ENCODE measurements at regions not wholly inside any gene's neighbourhood (a gene's known extent, or its start where the extent isn't known, plus 50 kb on each side); places are given as distances from the start of the nearest gene placed in this dataset.

DNA sequence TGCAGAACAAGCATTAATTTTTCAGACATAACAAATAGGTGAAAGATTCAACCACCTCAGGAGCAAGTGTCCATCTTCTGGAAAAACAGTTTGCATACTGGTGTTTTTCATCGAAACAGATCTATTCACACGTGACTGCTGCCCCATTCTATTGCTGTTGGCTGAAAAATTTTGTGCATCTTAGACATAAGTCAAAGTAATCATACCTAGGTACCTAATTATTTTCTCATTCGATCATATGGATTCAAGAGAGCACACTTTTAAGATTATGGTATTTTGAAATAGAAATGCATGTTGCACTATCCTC lies 72.9 kb upstream of the CDH6 start:
- H3K36me3 Mint-ChIP-seq, result peaks cover 6% of the 10 kb centered on the region
- no peaks in the 10 kb centered on the region for H3K79me2 ChIP-seq (ENCODE audit: low read depth)
- H4K20me1 ChIP-seq (ENCODE audit: low read depth), result no peaks in the 10 kb centered on the region
- peaks cover 16% of the 10 kb centered on the region for H3K9me3 Mint-ChIP-seq
- DNase-seq (ENCODE audit: low spot score), result no peak
- H3K27ac Mint-ChIP-seq, result no peak overlapping the region
- H3K27ac ChIP-seq, result no peak overlapping the region
- peaks cover 42% of the 10 kb centered on the region for H3K4me1 ChIP-seq
- H3K4me1 Mint-ChIP-seq, result peaks cover 61% of the 10 kb centered on the region
- H3K27me3 Mint-ChIP-seq (ENCODE audit: insufficient read depth, low read depth), result peaks cover 10% of the 10 kb centered on the region
- H3K4me3 ChIP-seq, result no peak overlapping the region
- TF ChIP-seq EZH2 (IDR thresholded peaks at IDR 0.05), result no peak
- no peak for TF ChIP-seq EZH2phosphoT487 (IDR thresholded peaks at IDR 0.05)
- TF ChIP-seq CTCF (IDR thresholded peaks at IDR 0.05), result no peak
- peaks cover 9% of the 10 kb centered on the region for H3F3A ChIP-seq (ENCODE audit: low read depth)
- H2AFZ ChIP-seq (replicated peaks), result no peak overlapping the region
- no peaks in the 10 kb centered on the region for H3K9me3 ChIP-seq (ENCODE audit: low read depth)
- H3K4me2 ChIP-seq, result peak overlapping the region; percentile 55
- no peaks in the 10 kb centered on the region for H3K27me3 ChIP-seq
- no peak overlapping the region for H3K9ac ChIP-seq
- H3K4me3 Mint-ChIP-seq, result no peak overlapping the region
- no peaks in the 10 kb centered on the region for H3K36me3 ChIP-seq

- Mint-ChIP-seq H3K27me3 (ENCODE audit: insufficient read depth, low read depth) (peaks cover 7% of the 10 kb centered on the region), H3K9me3 (peaks cover 15% of the 10 kb centered on the region), H3K4me3 (peak overlapping the region; percentile 17), H3K27ac (no peak overlapping the region), H3K36me3 (peaks cover 6% of the 10 kb centered on the region), H3K4me1 (peaks cover 61% of the 10 kb centered on the region)
- H3K9me3 ChIP-seq (ENCODE audit: low read depth), result no peaks in the 10 kb centered on the region
- no peaks in the 10 kb centered on the region for H3K36me3 ChIP-seq
- no peak overlapping the region for H2AFZ ChIP-seq (replicated peaks)
- H3K27me3 ChIP-seq, result no peaks in the 10 kb centered on the region
- H3K4me2 ChIP-seq, result peak overlapping the region; percentile 55
- H3K27ac ChIP-seq, result peak overlapping the region; percentile 40
- H3K4me3 ChIP-seq, result no peak overlapping the region
- H3F3A ChIP-seq (ENCODE audit: low read depth), result peaks cover 9% of the 10 kb centered on the region
- no peak overlapping the region for H3K9ac ChIP-seq
- H3K79me2 ChIP-seq (ENCODE audit: low read depth), result no peaks in the 10 kb centered on the region
- DNase-seq (ENCODE audit: low spot score), result peak; percentile 76
- H4K20me1 ChIP-seq (ENCODE audit: low read depth), result no peaks in the 10 kb centered on the region
- peaks cover 42% of the 10 kb centered on the region for H3K4me1 ChIP-seq
- TF ChIP-seq EZH2phosphoT487 (IDR thresholded peaks at IDR 0.05) (no peak), EZH2 (IDR thresholded peaks at IDR 0.05) (no peak), CTCF (IDR thresholded peaks at IDR 0.05) (no peak)
These were observed 73.4 kb upstream of the CDH6 start for GRCh38 chr5:31119938-31120641.

DNA sequence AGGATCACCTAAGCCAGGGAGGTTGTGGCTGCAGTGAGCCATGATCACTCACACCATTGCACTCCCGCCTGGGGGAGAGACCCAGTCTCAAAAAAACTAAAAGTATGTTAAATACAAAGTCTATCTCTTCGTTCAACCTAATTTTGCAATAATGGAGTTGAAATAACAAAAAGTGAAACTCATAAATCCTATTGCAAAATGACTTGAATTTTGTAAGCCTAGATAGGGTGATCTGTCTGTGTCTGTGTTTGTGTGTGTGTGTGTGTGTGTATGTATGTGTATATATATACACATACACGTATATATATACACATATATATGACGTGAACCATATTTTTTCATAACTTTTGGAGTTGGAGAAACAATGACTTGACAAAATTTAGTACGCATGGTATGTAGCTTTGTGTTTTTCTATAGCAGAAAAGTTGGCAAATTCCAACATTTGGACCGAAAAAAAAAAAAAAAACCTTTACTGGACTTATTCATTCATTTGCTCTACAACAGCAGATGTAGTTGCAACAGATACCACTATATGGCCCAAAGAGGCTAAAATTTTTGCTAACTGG lies 76.9 kb upstream of the CDH6 start:
- Mint-ChIP-seq H3K27me3 (ENCODE audit: insufficient read depth, low read depth) (peaks cover 13% of the 10 kb centered on the region), H3K4me1 (peaks cover 44% of the 10 kb centered on the region), H3K27ac (no peak overlapping the region), H3K9me3 (peaks cover 14% of the 10 kb centered on the region), H3K4me3 (no peak overlapping the region), H3K36me3 (no peaks in the 10 kb centered on the region)
- Histone ChIP-seq H3K9ac (no peak overlapping the region), H2AFZ (replicated peaks) (no peak overlapping the region), H3K27me3 (no peaks in the 10 kb centered on the region), H3K4me2 (no peak overlapping the region), H3K4me3 (no peak overlapping the region), H3K27ac (no peak overlapping the region), H4K20me1 (ENCODE audit: low read depth) (no peaks in the 10 kb centered on the region), H3K4me1 (peaks cover 55% of the 10 kb centered on the region), H3K79me2 (ENCODE audit: low read depth) (no peaks in the 10 kb centered on the region), H3K9me3 (ENCODE audit: low read depth) (no peaks in the 10 kb centered on the region), H3K36me3 (no peaks in the 10 kb centered on the region), H3F3A (ENCODE audit: low read depth) (peaks cover 9% of the 10 kb centered on the region)
- DNase-seq (ENCODE audit: low spot score), result no peak
- TF ChIP-seq CTCF (IDR thresholded peaks at IDR 0.05) (no peak), EZH2 (IDR thresholded peaks at IDR 0.05) (no peak), EZH2phosphoT487 (IDR thresholded peaks at IDR 0.05) (no peak)
